Neural progenitor cell (in vitro differentiated cells): ENCODE measurements at regions not wholly inside any gene's neighbourhood (a gene's known extent, or its start where the extent isn't known, plus 50 kb on each side); places are given as distances from the start of the nearest gene placed in this dataset.
"Not testable (repeated sequence)": the region's sequence is repeated elsewhere in the genome, so short reads cannot be mapped to it uniquely, and the experiment has no call there.

Source experiments
- DNase-seq: peaks from one replicate; pipeline ENCODE4 v3.0.0-alpha.2; 2016; ENCODE audit warnings: low spot score
- H2AFZ ChIP-seq: fragments of 200-600 bp; sonication (generic); replicated peaks from 2 replicates; pipeline ENCODE4 v1.6.1; 2016; ENCODE audit warnings: antibody characterized with exemption
- H3F3A ChIP-seq: fragments of 200-600 bp; sonication (generic); 2 replicates; pipeline ENCODE4 v1.6.1; 2016; ENCODE audit warnings: antibody characterized with exemption, low read depth
- H3K27ac ChIP-seq: fragments of 200-600 bp; sonication (generic); 2 replicates; pipeline ENCODE4 v1.5.1; 2016; ENCODE audit warnings: mild to moderate bottlenecking
- H3K27me3 ChIP-seq: fragments of 200-600 bp; sonication (generic); 2 replicates; pipeline ENCODE4 v1.6.1; 2016; ENCODE audit warnings: mild to moderate bottlenecking, moderate library complexity
- H3K36me3 ChIP-seq: fragments of 200-600 bp; sonication (generic); 2 replicates; pipeline ENCODE4 v1.5.1; 2016
- H3K4me1 ChIP-seq: fragments of 200-600 bp; sonication (generic); 2 replicates; pipeline ENCODE4 v1.6.1; 2016; ENCODE audit warnings: mixed run types
- H3K4me2 ChIP-seq: fragments of 200-600 bp; sonication (generic); 2 replicates; pipeline ENCODE4 v1.6.1; 2016
- H3K4me3 ChIP-seq: fragments of 200-600 bp; sonication (generic); 2 replicates; pipeline ENCODE4 v1.5.1; 2016
- H3K79me2 ChIP-seq: fragments of 200-600 bp; sonication (generic); 2 replicates; pipeline ENCODE4 v1.6.1; 2016; ENCODE audit warnings: low read depth
- H3K9ac ChIP-seq: fragments of 200-600 bp; sonication (generic); 2 replicates; pipeline ENCODE4 v1.6.1; 2016
- H3K9me3 ChIP-seq: fragments of 200-600 bp; sonication (generic); 2 replicates; pipeline ENCODE4 v1.5.1; 2016; ENCODE audit warnings: low read depth
- H4K20me1 ChIP-seq: fragments of 200-600 bp; sonication (generic); 2 replicates; pipeline ENCODE4 v1.6.1; 2016; ENCODE audit warnings: low read depth
- H3K27ac Mint-ChIP-seq: 3 replicates; pipeline ENCODE4 v1.8.0; 2021; ENCODE audit warnings: mixed read lengths
- H3K27me3 Mint-ChIP-seq: 2 replicates; pipeline ENCODE4 v1.8.0; 2022; ENCODE audit warnings: low read depth, mild to moderate bottlenecking, inconsistent platforms, moderate library complexity, mixed read lengths; ENCODE audit not compliant: insufficient read depth
- H3K36me3 Mint-ChIP-seq: 3 replicates; pipeline ENCODE4 v1.8.0; 2021; ENCODE audit warnings: mixed read lengths
- H3K4me1 Mint-ChIP-seq: 3 replicates; pipeline ENCODE4 v1.8.0; 2021; ENCODE audit warnings: mixed read lengths
- H3K4me3 Mint-ChIP-seq: 3 replicates; pipeline ENCODE4 v1.8.0; 2021; ENCODE audit warnings: mild to moderate bottlenecking, moderate library complexity, mixed read lengths
- H3K9me3 Mint-ChIP-seq: 3 replicates; pipeline ENCODE4 v1.8.0; 2020; ENCODE audit warnings: mixed read lengths
- EZH2 ChIP-seq: fragments of 200-600 bp; sonication (generic); IDR thresholded peaks from 2 replicates; pipeline ENCODE4 v1.6.1; 2017; ENCODE audit warnings: antibody characterized with exemption, mild to moderate bottlenecking, moderate library complexity
- EZH2phosphoT487 ChIP-seq: fragments of 200-600 bp; sonication (generic); IDR thresholded peaks from 2 replicates; pipeline ENCODE4 v1.6.1; 2017; ENCODE audit warnings: antibody characterized with exemption
- TF ChIP-seq, protein P1 (sequence below): fragments of 200-600 bp; sonication (generic); IDR thresholded peaks from 2 replicates; pipeline ENCODE4 v1.5.1; 2017; ENCODE audit warnings: antibody characterized with exemption, mild to moderate bottlenecking

GRCh38 chr4:112031712-112032328, 113.4 kb upstream of the FAM241A start:
- no peaks in the 10 kb centered on the region for H3K4me1 Mint-ChIP-seq
- DNase-seq: peak; percentile 76
- Histone ChIP-seq H2AFZ (no peak overlapping the region), H3K9me3 (no peaks in the 10 kb centered on the region), H3K4me2 (no peak overlapping the region), H3K36me3 (no peaks in the 10 kb centered on the region), H3K4me1 (no peaks in the 10 kb centered on the region), H3K4me3 (no peak overlapping the region), H3K9ac (no peak overlapping the region), H3K27me3 (no peaks in the 10 kb centered on the region), H4K20me1 (no peaks in the 10 kb centered on the region), H3K27ac (no peak overlapping the region), H3K79me2 (no peaks in the 10 kb centered on the region), H3F3A (no peaks in the 10 kb centered on the region)
- no peak overlapping the region for H3K27ac Mint-ChIP-seq
- no peaks in the 10 kb centered on the region for H3K27me3 Mint-ChIP-seq
- no peak overlapping the region for H3K4me3 Mint-ChIP-seq
- H3K9me3 Mint-ChIP-seq: no peaks in the 10 kb centered on the region
- no peaks in the 10 kb centered on the region for H3K36me3 Mint-ChIP-seq
- TF ChIP-seq, protein P1, sequence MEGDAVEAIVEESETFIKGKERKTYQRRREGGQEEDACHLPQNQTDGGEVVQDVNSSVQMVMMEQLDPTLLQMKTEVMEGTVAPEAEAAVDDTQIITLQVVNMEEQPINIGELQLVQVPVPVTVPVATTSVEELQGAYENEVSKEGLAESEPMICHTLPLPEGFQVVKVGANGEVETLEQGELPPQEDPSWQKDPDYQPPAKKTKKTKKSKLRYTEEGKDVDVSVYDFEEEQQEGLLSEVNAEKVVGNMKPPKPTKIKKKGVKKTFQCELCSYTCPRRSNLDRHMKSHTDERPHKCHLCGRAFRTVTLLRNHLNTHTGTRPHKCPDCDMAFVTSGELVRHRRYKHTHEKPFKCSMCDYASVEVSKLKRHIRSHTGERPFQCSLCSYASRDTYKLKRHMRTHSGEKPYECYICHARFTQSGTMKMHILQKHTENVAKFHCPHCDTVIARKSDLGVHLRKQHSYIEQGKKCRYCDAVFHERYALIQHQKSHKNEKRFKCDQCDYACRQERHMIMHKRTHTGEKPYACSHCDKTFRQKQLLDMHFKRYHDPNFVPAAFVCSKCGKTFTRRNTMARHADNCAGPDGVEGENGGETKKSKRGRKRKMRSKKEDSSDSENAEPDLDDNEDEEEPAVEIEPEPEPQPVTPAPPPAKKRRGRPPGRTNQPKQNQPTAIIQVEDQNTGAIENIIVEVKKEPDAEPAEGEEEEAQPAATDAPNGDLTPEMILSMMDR: peak; percentile 92
- TF ChIP-seq EZH2: no peak

GRCh38 chr4:112036886-112037285, 108.4 kb upstream of the FAM241A start:
- H3K36me3 Mint-ChIP-seq: no peaks in the 10 kb centered on the region

GRCh38 chr4:112038861-112039260, 106.4 kb upstream of the FAM241A start:
- no peak overlapping the region for H2AFZ ChIP-seq
- H3F3A ChIP-seq: no peaks in the 10 kb centered on the region
- no peaks in the 10 kb centered on the region for H3K27me3 ChIP-seq
- no peaks in the 10 kb centered on the region for H3K27me3 Mint-ChIP-seq
- H3K36me3 ChIP-seq: no peaks in the 10 kb centered on the region
- no peaks in the 10 kb centered on the region for H3K9me3 Mint-ChIP-seq
- H3K4me2 ChIP-seq: no peak overlapping the region
- no peaks in the 10 kb centered on the region for H3K79me2 ChIP-seq
- H3K9ac ChIP-seq: no peak overlapping the region
- H3K4me1 Mint-ChIP-seq: no peaks in the 10 kb centered on the region
- DNase-seq: no peak
- no peak overlapping the region for H3K27ac ChIP-seq
- no peaks in the 10 kb centered on the region for H3K36me3 Mint-ChIP-seq
- no peak overlapping the region for H3K4me3 Mint-ChIP-seq
- no peak overlapping the region for H3K27ac Mint-ChIP-seq
- no peak for TF ChIP-seq EZH2phosphoT487
- no peak overlapping the region for H3K4me3 ChIP-seq
- H3K9me3 ChIP-seq: no peaks in the 10 kb centered on the region
- no peaks in the 10 kb centered on the region for H4K20me1 ChIP-seq
- H3K4me1 ChIP-seq: no peaks in the 10 kb centered on the region

More at GRCh38 chr4:112036886-112037285, 108.4 kb upstream of the FAM241A start:
- Histone ChIP-seq H4K20me1 (no peaks in the 10 kb centered on the region), H2AFZ (peak overlapping the region; percentile 75), H3K4me3 (no peak overlapping the region), H3K9ac (no peak overlapping the region), H3K36me3 (no peaks in the 10 kb centered on the region), H3K9me3 (no peaks in the 10 kb centered on the region), H3F3A (no peaks in the 10 kb centered on the region), H3K4me2 (no peak overlapping the region), H3K4me1 (no peaks in the 10 kb centered on the region), H3K79me2 (no peaks in the 10 kb centered on the region), H3K27me3 (no peaks in the 10 kb centered on the region), H3K27ac (no peak overlapping the region)
- H3K27ac Mint-ChIP-seq: no peak overlapping the region
- H3K4me1 Mint-ChIP-seq: no peaks in the 10 kb centered on the region
- no peaks in the 10 kb centered on the region for H3K27me3 Mint-ChIP-seq
- no peaks in the 10 kb centered on the region for H3K9me3 Mint-ChIP-seq
- no peak overlapping the region for H3K4me3 Mint-ChIP-seq
- no peak for TF ChIP-seq EZH2
- peak; percentile 9 for DNase-seq

DNA sequence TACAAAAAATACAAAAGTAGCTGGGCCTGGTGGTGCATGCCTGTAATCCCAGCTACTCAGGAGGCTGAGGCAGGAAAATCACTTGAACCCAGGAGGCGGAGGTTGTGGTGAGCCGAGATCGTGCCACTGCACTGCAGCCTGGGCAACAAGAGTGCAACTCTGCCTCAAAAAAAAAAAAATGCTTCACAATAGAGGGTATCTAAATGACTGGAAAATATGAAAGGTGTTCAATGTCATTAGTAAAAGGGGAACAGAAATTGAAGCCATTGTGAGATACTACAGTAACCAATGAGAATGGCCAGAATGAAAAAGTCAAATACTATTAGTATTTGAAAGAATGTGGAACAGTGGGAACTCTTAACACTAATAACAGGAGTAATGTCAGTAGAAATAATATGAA, 96.1 kb upstream of the FAM241A start:
- not testable (repeated sequence) for H3K4me1 Mint-ChIP-seq, H3F3A ChIP-seq, DNase-seq, H3K9me3 Mint-ChIP-seq, H3K4me3 Mint-ChIP-seq, H4K20me1 ChIP-seq, H3K4me3 ChIP-seq, H3K27ac ChIP-seq, H3K27me3 Mint-ChIP-seq, H3K36me3 ChIP-seq, H3K4me1 ChIP-seq, H3K36me3 Mint-ChIP-seq, H3K79me2 ChIP-seq, H2AFZ ChIP-seq, H3K9ac ChIP-seq, H3K27ac Mint-ChIP-seq, H3K4me2 ChIP-seq, H3K27me3 ChIP-seq, H3K9me3 ChIP-seq

GRCh38 chr4:112053825-112054350, 91.4 kb upstream of the FAM241A start:
- Histone ChIP-seq H3K4me2 (no peak overlapping the region), H4K20me1 (no peaks in the 10 kb centered on the region), H3K4me3 (no peak overlapping the region), H3K36me3 (no peaks in the 10 kb centered on the region), H3K9me3 (no peaks in the 10 kb centered on the region), H3K27me3 (no peaks in the 10 kb centered on the region), H3K79me2 (no peaks in the 10 kb centered on the region), H3F3A (no peaks in the 10 kb centered on the region), H3K4me1 (peaks cover 4% of the 10 kb centered on the region), H3K9ac (no peak overlapping the region), H2AFZ (no peak overlapping the region), H3K27ac (no peak overlapping the region)
- H3K27me3 Mint-ChIP-seq: no peaks in the 10 kb centered on the region
- DNase-seq: no peak
- no peaks in the 10 kb centered on the region for H3K9me3 Mint-ChIP-seq
- no peaks in the 10 kb centered on the region for H3K4me1 Mint-ChIP-seq
- TF ChIP-seq EZH2: no peak
- no peak for TF ChIP-seq EZH2phosphoT487
- TF ChIP-seq, protein P1: no peak
- H3K27ac Mint-ChIP-seq: no peak overlapping the region
- no peaks in the 10 kb centered on the region for H3K36me3 Mint-ChIP-seq
- H3K4me3 Mint-ChIP-seq: no peak overlapping the region
